Testis (tissue), 2 donors: ENCODE measurements at regions not wholly inside any gene's neighbourhood (a gene's known extent, or its start where the extent isn't known, plus 50 kb on each side); places are given as distances from the start of the nearest gene placed in this dataset.
"Not testable (repeated sequence)": the region's sequence is repeated elsewhere in the genome, so short reads cannot be mapped to it uniquely, and the experiment has no call there.

Source experiments
- CTCF ChIP-seq, 3 experiments: fragments of 450-650 bp in 2 of 3; fragments of 200-600 bp in 1 of 3; sonication (generic) in 1 of 3; IDR thresholded peaks; one replicate each; pipeline ENCODE4 v1.5.1; 2016 to 2019; ENCODE audit warnings: antibody characterized with exemption in 3 of 3, mild to moderate bottlenecking in 2 of 3, moderate library complexity in 1 of 3
- POLR2A ChIP-seq: fragments of 450-650 bp; IDR thresholded peaks from one replicate; pipeline ENCODE4 v1.6.1; 2017; ENCODE audit warnings: antibody characterized with exemption, mild to moderate bottlenecking, moderate library complexity

DNA sequence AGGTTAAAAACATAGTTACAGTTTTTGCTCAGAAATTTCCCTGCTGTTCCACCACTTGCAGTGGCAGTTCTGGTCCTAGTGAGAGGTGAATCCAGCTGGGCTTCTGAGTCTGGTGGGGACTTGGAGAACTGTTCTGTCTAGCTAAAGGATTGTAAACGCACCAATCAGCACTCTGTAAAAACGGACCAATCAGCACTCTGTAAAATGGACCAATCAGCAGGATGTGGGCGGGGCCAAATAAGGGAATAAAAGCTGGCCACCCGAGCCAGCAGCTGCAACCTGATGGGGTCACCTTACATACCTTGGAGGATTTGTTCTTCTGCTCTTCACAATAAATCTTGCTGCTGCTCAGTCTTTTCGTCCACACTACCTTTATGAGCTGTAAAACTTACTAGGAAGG is 67.2 kb upstream of the ANKRD17 start:
- TF ChIP-seq CTCF (IDR thresholded peaks at IDR 0.05); POLR2A: not testable (repeated sequence)
